Endothelial cell of umbilical vein (primary cell): ENCODE measurements at regions not wholly inside any gene's neighbourhood (a gene's known extent, or its start where the extent isn't known, plus 50 kb on each side); places are given as distances from the start of the nearest gene placed in this dataset.

Experiments used
- BruUV-seq: library from RNA; stranded (reverse); fragments of 400-500 nt; replicated peaks from 2 replicates; lab custom pipeline; 2021; lab: Mats Ljungman, UMichigan
- CTCF ChIA-PET: fragments of 300-600, 350-600 bp; sonication (Branson Sonifier 250); formaldehyde crosslinking; loops from one replicate; lab custom pipeline; 2021; ENCODE audit warnings: antibody characterized with exemption, inconsistent platforms; lab: Charles Lee
- POLR2A ChIA-PET: fragments of 300-600, 350-600 bp; sonication (Branson Sonifier 250); formaldehyde crosslinking; loops from one replicate; lab custom pipeline; 2021; ENCODE audit warnings: antibody characterized with exemption, inconsistent platforms; lab: Charles Lee
- DNase-seq: peaks from one replicate; pipeline ENCODE4 v3.0.0-alpha.2; 2011; ENCODE audit warnings: low read depth, low spot score
- FAIRE-seq: peaks from 2 replicates; lab custom pipeline; 2011; peaks lifted over from hg19 to GRCh38; lab: Jason Lieb, UNC
- H2AFZ ChIP-seq: 2 replicates; pipeline ENCODE4 v1.6.0; 2012; ENCODE audit warnings: low read depth, low read length, control low read depth, inconsistent platforms
- H3K27ac ChIP-seq: 2 replicates; pipeline ENCODE4 v1.5.1; 2011; ENCODE audit warnings: low read depth, mild to moderate bottlenecking, control low read depth, low read length, moderate library complexity; ENCODE audit not compliant: insufficient read depth
- H3K27me3 ChIP-seq, 2 experiments: 2 replicates each; pipeline versions ENCODE4 v1.6.0 to v1.6.1; 2011; ENCODE audit warnings: low read length in 2 of 2, mixed read lengths in 1 of 2; ENCODE audit not compliant: control insufficient read depth in 2 of 2, insufficient read depth in 2 of 2
- H3K36me3 ChIP-seq, 2 experiments: 2 replicates in 1 of 2; 3 replicates in 1 of 2; pipeline ENCODE4 v1.5.1; 2011; ENCODE audit warnings: low read length in 2 of 2, mild to moderate bottlenecking in 1 of 2, moderate library complexity in 1 of 2; ENCODE audit not compliant: control insufficient read depth in 2 of 2, insufficient read depth in 2 of 2; ENCODE audit errors: extremely low read depth in 1 of 2
- H3K4me1 ChIP-seq: 3 replicates; pipeline ENCODE4 v1.5.1; 2011; ENCODE audit warnings: mild to moderate bottlenecking, low read length; ENCODE audit not compliant: control insufficient read depth, insufficient read depth; ENCODE audit errors: extremely low read depth
- H3K4me2 ChIP-seq: 2 replicates; pipeline ENCODE4 v1.6.1; 2011; ENCODE audit warnings: low read length, control low read depth, mixed read lengths; ENCODE audit not compliant: insufficient read depth
- H3K4me3 ChIP-seq, 3 experiments: fragments of 200-600 bp in 1 of 3; sonication (generic), shearing (Covaris generic) in 1 of 3; replicated peaks in 1 of 3; 2 replicates each; pipeline ENCODE4 v1.5.1; 2011 to 2016; ENCODE audit warnings: control low read depth in 3 of 3, low read length in 3 of 3, mild to moderate bottlenecking in 2 of 3, inconsistent platforms in 1 of 3, low read depth in 1 of 3, moderate library complexity in 1 of 3; ENCODE audit not compliant: insufficient read depth in 1 of 3
- H3K79me2 ChIP-seq: 2 replicates; pipeline ENCODE4 v1.6.0; 2012; ENCODE audit warnings: low read length, inconsistent platforms; ENCODE audit not compliant: control insufficient read depth, insufficient read depth
- H3K9ac ChIP-seq: replicated peaks from 2 replicates; pipeline ENCODE3; 2011; ENCODE audit warnings: low read length, control low read depth; ENCODE audit not compliant: insufficient read depth; ENCODE audit errors: extremely low read depth
- H3K9me1 ChIP-seq: replicated peaks from 3 replicates; pipeline ENCODE4 v1.6.0; 2011; ENCODE audit warnings: mild to moderate bottlenecking, low read length; ENCODE audit not compliant: control insufficient read depth, insufficient read depth; ENCODE audit errors: extremely low read depth
- H3K9me3 ChIP-seq: replicated peaks from 2 replicates; pipeline ENCODE4 v1.5.1; 2012; ENCODE audit warnings: low read length, inconsistent platforms; ENCODE audit not compliant: control insufficient read depth, insufficient read depth
- H4K20me1 ChIP-seq: replicated peaks from 2 replicates; pipeline ENCODE3; 2011; ENCODE audit warnings: mild to moderate bottlenecking, low read length; ENCODE audit not compliant: control insufficient read depth, insufficient read depth; ENCODE audit errors: extremely low read depth
- CTCF ChIP-seq, 2 donors: IDR thresholded peaks; 1 replicate in 1 of 2; 2 replicates in 1 of 2; pipeline ENCODE4 v1.5.1; 2011; ENCODE audit warnings: low read length in 2 of 2, mild to moderate bottlenecking in 2 of 2, moderate library complexity in 2 of 2, control low read depth in 1 of 2, inconsistent platforms in 1 of 2, low read depth in 1 of 2; ENCODE audit not compliant: insufficient read depth in 1 of 2; ENCODE audit errors: extremely low read depth in 1 of 2
- FOS ChIP-seq: IDR thresholded peaks from 2 replicates; pipeline ENCODE4 v1.6.1; 2011; ENCODE audit warnings: mild to moderate bottlenecking, low read length, moderate library complexity, borderline replicate concordance; ENCODE audit not compliant: insufficient read depth
- JUN ChIP-seq: IDR thresholded peaks from 2 replicates; pipeline ENCODE4 v1.6.1; 2011; ENCODE audit warnings: borderline replicate concordance, low read depth; ENCODE audit not compliant: insufficient read length, insufficient read depth
- MAX ChIP-seq: IDR thresholded peaks from 2 replicates; pipeline ENCODE4 v1.6.1; 2011; ENCODE audit not compliant: insufficient read depth, insufficient read length
- POLR2A ChIP-seq: IDR thresholded peaks from 2 replicates; pipeline ENCODE4 v1.6.1; 2012; ENCODE audit warnings: low read depth, mild to moderate bottlenecking, control low read depth, low read length
- POLR2AphosphoS5 ChIP-seq: IDR thresholded peaks from 2 replicates; pipeline ENCODE4 v1.6.1; 2012; ENCODE audit warnings: low read depth, mild to moderate bottlenecking, control low read depth, low read length, moderate library complexity; ENCODE audit not compliant: insufficient read depth
- dilution Hi-C: fragments of 300-500 bp; cut with MboI; formaldehyde crosslinking; loops from one replicate; pipeline ENCODE4 v1.15.0; 2019; ENCODE audit warnings: low sequenced_read_pairs; ENCODE audit not compliant: extremely low pct_ligation_motif_present
- intact Hi-C: fragments of 100-400 bp; cut with micrococcal nuclease; formaldehyde crosslinking; loops from one replicate; pipeline ENCODE4 v1.10.0; 2022

GRCh38 chr3:95934181-95934580 lies 880.2 kb upstream of the EPHA6 start:
- H3K27me3 ChIP-seq, result no peaks in the 10 kb centered on the region
- POLR2A ChIA-PET, result no interaction called here
- dilution Hi-C loops, result no loop called here
- no peaks in the 10 kb centered on the region for H3K9me3 ChIP-seq
- no TSS peak for BruUV-seq
- CTCF ChIA-PET, result no interaction called here
- TF ChIP-seq POLR2A, result no peak
- no peak for TF ChIP-seq CTCF (IDR thresholded peaks at IDR 0.05; ENCODE audit: extremely low read depth in 1 of 2, insufficient read depth in 1 of 2, low read depth in 1 of 2, low read length in 2 of 2)
- TF ChIP-seq MAX, result no peak
- no peak for TF ChIP-seq JUN
- TF ChIP-seq POLR2AphosphoS5, result no peak
- TF ChIP-seq FOS, result no peak
- no peak overlapping the region for H3K27ac ChIP-seq
- DNase-seq (no peak), FAIRE-seq (no peak)
- H3K36me3 ChIP-seq, result no peaks in the 10 kb centered on the region
- no peaks in the 10 kb centered on the region for H3K79me2 ChIP-seq
- no peak overlapping the region for H3K4me3 ChIP-seq
- no peaks in the 10 kb centered on the region for H4K20me1 ChIP-seq
- no peak overlapping the region for H2AFZ ChIP-seq
- H3K9me1 ChIP-seq, result no peaks in the 10 kb centered on the region
- no peak overlapping the region for H3K4me2 ChIP-seq
- H3K9ac ChIP-seq, result no peak overlapping the region
- intact Hi-C loops, result no loop called here
- H3K4me1 ChIP-seq, result no peaks in the 10 kb centered on the region
